Muscle of leg (tissue), 3 donors: ENCODE measurements at regions not wholly inside any gene's neighbourhood (a gene's known extent, or its start where the extent isn't known, plus 50 kb on each side); places are given as distances from the start of the nearest gene placed in this dataset.

Source experiments
- DNase-seq: peaks from one replicate; pipeline ENCODE4 v3.0.0; 2013
- H3K27ac ChIP-seq: one replicate; pipeline ENCODE4 v1.5.1; 2013; ENCODE audit warnings: mild to moderate bottlenecking, low read length, control low read depth
- H3K27me3 ChIP-seq: one replicate; pipeline ENCODE4 v1.6.1; 2013; ENCODE audit warnings: low read length; ENCODE audit not compliant: control insufficient read depth, insufficient read depth
- H3K36me3 ChIP-seq: one replicate; pipeline ENCODE4 v1.6.1; 2013; ENCODE audit warnings: low read length; ENCODE audit not compliant: control insufficient read depth, insufficient read depth
- H3K4me1 ChIP-seq: one replicate; pipeline ENCODE4 v1.6.1; 2013; ENCODE audit warnings: low read length; ENCODE audit not compliant: control insufficient read depth, insufficient read depth
- H3K4me3 ChIP-seq: one replicate; pipeline ENCODE4 v1.5.1; 2013; ENCODE audit warnings: low read length, control low read depth
- H3K9me3 ChIP-seq: replicated peaks from 2 replicates; pipeline ENCODE4 v1.6.1; 2013; ENCODE audit warnings: low read depth, low read length; ENCODE audit not compliant: control insufficient read depth
- WGBS: methylation state at CpG from one replicate; pipeline ENCODE4 v1.1.5; 2013; ENCODE audit warnings: missing lambda C conversion rate; ENCODE audit not compliant: insufficient coverage; 5-methylcytosine and 5-hydroxymethylcytosine counted together

GRCh38 chr12:82529101-82529500 is 157.6 kb upstream of the TMTC2 start:
- no peaks in the 10 kb centered on the region for H3K36me3 ChIP-seq
- no peaks in the 10 kb centered on the region for H3K4me1 ChIP-seq
- H3K27ac ChIP-seq = no peak overlapping the region
- H3K27me3 ChIP-seq = no peaks in the 10 kb centered on the region
- 17% methylated on average over 1 of the region's 1 CpG for WGBS
- H3K9me3 ChIP-seq = no peaks in the 10 kb centered on the region
- H3K4me3 ChIP-seq = no peak overlapping the region
- peak; percentile 36 for DNase-seq

- Histone ChIP-seq H3K27me3 (no peaks in the 10 kb centered on the region), H3K4me1 (no peaks in the 10 kb centered on the region), H3K9me3 (no peaks in the 10 kb centered on the region), H3K4me3 (no peak overlapping the region), H3K27ac (no peak overlapping the region), H3K36me3 (no peaks in the 10 kb centered on the region)
- WGBS = no CpG with 5 or more reads among the region's 3 CpGs
- DNase-seq = no peak
These were observed 156.8 kb upstream of the TMTC2 start for GRCh38 chr12:82529954-82530353.

- H3K4me3 ChIP-seq = no peak overlapping the region
- H3K4me1 ChIP-seq = no peaks in the 10 kb centered on the region
- no peaks in the 10 kb centered on the region for H3K9me3 ChIP-seq
- DNase-seq = no peak
- H3K36me3 ChIP-seq = no peaks in the 10 kb centered on the region
- H3K27me3 ChIP-seq = no peaks in the 10 kb centered on the region
- no peak overlapping the region for H3K27ac ChIP-seq
- 42% methylated on average over 2 of the region's 2 CpGs for WGBS
These were observed 156.3 kb upstream of the TMTC2 start for GRCh38 chr12:82530394-82530793.

- no peak overlapping the region for H3K4me3 ChIP-seq
- no peaks in the 10 kb centered on the region for H3K36me3 ChIP-seq
- H3K9me3 ChIP-seq = no peaks in the 10 kb centered on the region
- H3K27ac ChIP-seq = no peak overlapping the region
- no peaks in the 10 kb centered on the region for H3K27me3 ChIP-seq
- H3K4me1 ChIP-seq = no peaks in the 10 kb centered on the region
- DNase-seq = peak; percentile 40
- WGBS = no CpG with 5 or more reads among the region's 1 CpG
These were observed 153.4 kb upstream of the TMTC2 start for GRCh38 chr12:82533341-82533740.

GRCh38 chr12:82537436-82537835 is 149.3 kb upstream of the TMTC2 start:
- Histone ChIP-seq H3K27ac (no peak overlapping the region), H3K4me1 (no peaks in the 10 kb centered on the region), H3K9me3 (no peaks in the 10 kb centered on the region), H3K4me3 (no peak overlapping the region), H3K27me3 (no peaks in the 10 kb centered on the region), H3K36me3 (no peaks in the 10 kb centered on the region)
- no CpG with 5 or more reads among the region's 2 CpGs for WGBS
- peak; percentile 58 for DNase-seq

- WGBS = 19% methylated on average over 2 of the region's 2 CpGs
- no peaks in the 10 kb centered on the region for H3K36me3 ChIP-seq
These were observed 132.2 kb upstream of the TMTC2 start for GRCh38 chr12:82554529-82554928.

GRCh38 chr12:82555699-82556098 is 131.0 kb upstream of the TMTC2 start:
- Histone ChIP-seq H3K4me1 (no peaks in the 10 kb centered on the region), H3K36me3 (no peaks in the 10 kb centered on the region), H3K27me3 (no peaks in the 10 kb centered on the region), H3K4me3 (no peak overlapping the region), H3K27ac (no peak overlapping the region), H3K9me3 (peaks cover 5% of the 10 kb centered on the region)
- DNase-seq = no peak
- WGBS = no CpG with 5 or more reads among the region's 1 CpG

More at GRCh38 chr12:82554529-82554928, 132.2 kb upstream of the TMTC2 start:
- no peaks in the 10 kb centered on the region for H3K27me3 ChIP-seq
- H3K4me1 ChIP-seq = no peaks in the 10 kb centered on the region
- H3K27ac ChIP-seq = no peak overlapping the region
- peaks cover 5% of the 10 kb centered on the region for H3K9me3 ChIP-seq
- no peak overlapping the region for H3K4me3 ChIP-seq
- no peak for DNase-seq

- Histone ChIP-seq H3K4me3 (no peak overlapping the region), H3K27ac (no peak overlapping the region), H3K27me3 (no peaks in the 10 kb centered on the region), H3K36me3 (no peaks in the 10 kb centered on the region), H3K9me3 (no peaks in the 10 kb centered on the region), H3K4me1 (no peaks in the 10 kb centered on the region)
- WGBS = 0% methylated on average over 1 of the region's 1 CpG
- no peak for DNase-seq
These were observed 120.7 kb upstream of the TMTC2 start for GRCh38 chr12:82565966-82566365.

GRCh38 chr12:82567688-82568087 is 119.0 kb upstream of the TMTC2 start:
- no peaks in the 10 kb centered on the region for H3K27me3 ChIP-seq
- no peak overlapping the region for H3K27ac ChIP-seq
- no peak overlapping the region for H3K4me3 ChIP-seq
- H3K36me3 ChIP-seq = no peaks in the 10 kb centered on the region
- H3K9me3 ChIP-seq = no peaks in the 10 kb centered on the region
- no peaks in the 10 kb centered on the region for H3K4me1 ChIP-seq
- no peak for DNase-seq

GRCh38 chr12:82574191-82574590 is 112.5 kb upstream of the TMTC2 start:
- Histone ChIP-seq H3K27ac (no peak overlapping the region), H3K4me1 (no peaks in the 10 kb centered on the region), H3K36me3 (no peaks in the 10 kb centered on the region), H3K4me3 (no peak overlapping the region), H3K27me3 (no peaks in the 10 kb centered on the region), H3K9me3 (no peaks in the 10 kb centered on the region)
- DNase-seq = no peak
- WGBS = no CpG with 5 or more reads among the region's 2 CpGs

GRCh38 chr12:82578725-82579124 is 108.0 kb upstream of the TMTC2 start:
- H3K4me1 ChIP-seq = no peaks in the 10 kb centered on the region
- no peaks in the 10 kb centered on the region for H3K27me3 ChIP-seq
- WGBS = no CpG with 5 or more reads among the region's 2 CpGs
- H3K9me3 ChIP-seq = no peaks in the 10 kb centered on the region
- no peak for DNase-seq
- H3K4me3 ChIP-seq = no peak overlapping the region
- no peak overlapping the region for H3K27ac ChIP-seq
- H3K36me3 ChIP-seq = no peaks in the 10 kb centered on the region
